ENCODE measurements at regions not wholly inside any gene's neighbourhood (a gene's known extent, or its start where the extent isn't known, plus 50 kb on each side); places are given as distances from the start of the nearest gene placed in this dataset.
"Not testable (repeated sequence)": the region's sequence is repeated elsewhere in the genome, so short reads cannot be mapped to it uniquely, and the experiment has no call there.

DNA sequence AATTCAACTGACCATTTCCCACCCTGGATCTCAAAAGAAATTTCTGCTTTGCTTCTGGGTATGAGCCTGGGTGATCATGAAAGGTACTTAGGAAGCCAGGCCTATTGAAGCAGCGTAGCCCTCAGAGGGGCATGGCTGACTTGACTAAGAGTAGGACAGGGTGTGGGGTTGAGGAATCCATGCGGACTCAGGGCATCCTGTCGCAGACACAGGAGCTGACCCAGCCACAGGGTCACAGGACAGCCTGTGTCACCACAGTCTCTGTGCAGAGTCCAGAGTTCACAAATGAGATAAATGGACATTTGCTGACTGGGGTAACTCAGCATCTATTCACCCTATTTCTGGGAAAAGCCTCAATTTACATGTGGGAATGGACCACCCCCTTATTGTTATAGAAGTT is 262.3 kb downstream of the CEP170 start:
- TF ChIP-seq, protein P1, sequence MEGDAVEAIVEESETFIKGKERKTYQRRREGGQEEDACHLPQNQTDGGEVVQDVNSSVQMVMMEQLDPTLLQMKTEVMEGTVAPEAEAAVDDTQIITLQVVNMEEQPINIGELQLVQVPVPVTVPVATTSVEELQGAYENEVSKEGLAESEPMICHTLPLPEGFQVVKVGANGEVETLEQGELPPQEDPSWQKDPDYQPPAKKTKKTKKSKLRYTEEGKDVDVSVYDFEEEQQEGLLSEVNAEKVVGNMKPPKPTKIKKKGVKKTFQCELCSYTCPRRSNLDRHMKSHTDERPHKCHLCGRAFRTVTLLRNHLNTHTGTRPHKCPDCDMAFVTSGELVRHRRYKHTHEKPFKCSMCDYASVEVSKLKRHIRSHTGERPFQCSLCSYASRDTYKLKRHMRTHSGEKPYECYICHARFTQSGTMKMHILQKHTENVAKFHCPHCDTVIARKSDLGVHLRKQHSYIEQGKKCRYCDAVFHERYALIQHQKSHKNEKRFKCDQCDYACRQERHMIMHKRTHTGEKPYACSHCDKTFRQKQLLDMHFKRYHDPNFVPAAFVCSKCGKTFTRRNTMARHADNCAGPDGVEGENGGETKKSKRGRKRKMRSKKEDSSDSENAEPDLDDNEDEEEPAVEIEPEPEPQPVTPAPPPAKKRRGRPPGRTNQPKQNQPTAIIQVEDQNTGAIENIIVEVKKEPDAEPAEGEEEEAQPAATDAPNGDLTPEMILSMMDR (IDR thresholded peaks at IDR 0.05; ENCODE audit: low read length) = not testable (repeated sequence)
- TF ChIP-seq EZH2 (IDR thresholded peaks at IDR 0.05; ENCODE audit: borderline replicate concordance, low read length) = not testable (repeated sequence)
